ENCODE measurements at regions not wholly inside any gene's neighbourhood (a gene's known extent, or its start where the extent isn't known, plus 50 kb on each side); places are given as distances from the start of the nearest gene placed in this dataset.

DNA sequence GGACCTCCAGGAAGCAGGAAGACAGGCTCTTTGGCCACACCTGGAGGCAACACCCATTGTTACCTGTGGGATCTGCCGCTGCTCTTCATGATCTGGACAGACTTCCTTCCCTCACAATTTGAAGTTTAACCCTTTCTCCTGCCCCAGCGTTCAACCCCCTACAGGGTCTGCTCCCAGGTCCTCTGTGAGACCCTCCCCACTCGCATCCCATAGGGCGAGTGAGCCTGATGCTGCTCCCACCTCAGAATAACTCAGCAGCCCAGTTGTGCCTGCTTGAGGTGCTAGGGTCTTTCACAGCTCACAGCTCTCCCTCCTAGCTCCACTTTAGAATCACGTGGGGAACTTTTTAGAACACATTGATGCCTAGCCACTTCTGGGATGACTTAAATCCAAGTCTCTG lies 61.8 kb upstream of the C10orf90 start:
- TF ChIP-seq, protein P1, sequence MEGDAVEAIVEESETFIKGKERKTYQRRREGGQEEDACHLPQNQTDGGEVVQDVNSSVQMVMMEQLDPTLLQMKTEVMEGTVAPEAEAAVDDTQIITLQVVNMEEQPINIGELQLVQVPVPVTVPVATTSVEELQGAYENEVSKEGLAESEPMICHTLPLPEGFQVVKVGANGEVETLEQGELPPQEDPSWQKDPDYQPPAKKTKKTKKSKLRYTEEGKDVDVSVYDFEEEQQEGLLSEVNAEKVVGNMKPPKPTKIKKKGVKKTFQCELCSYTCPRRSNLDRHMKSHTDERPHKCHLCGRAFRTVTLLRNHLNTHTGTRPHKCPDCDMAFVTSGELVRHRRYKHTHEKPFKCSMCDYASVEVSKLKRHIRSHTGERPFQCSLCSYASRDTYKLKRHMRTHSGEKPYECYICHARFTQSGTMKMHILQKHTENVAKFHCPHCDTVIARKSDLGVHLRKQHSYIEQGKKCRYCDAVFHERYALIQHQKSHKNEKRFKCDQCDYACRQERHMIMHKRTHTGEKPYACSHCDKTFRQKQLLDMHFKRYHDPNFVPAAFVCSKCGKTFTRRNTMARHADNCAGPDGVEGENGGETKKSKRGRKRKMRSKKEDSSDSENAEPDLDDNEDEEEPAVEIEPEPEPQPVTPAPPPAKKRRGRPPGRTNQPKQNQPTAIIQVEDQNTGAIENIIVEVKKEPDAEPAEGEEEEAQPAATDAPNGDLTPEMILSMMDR (IDR thresholded peaks at IDR 0.05), result no peak
- TF ChIP-seq POLR2A (IDR thresholded peaks at IDR 0.05), result no peak

Data from body of pancreas (tissue), 4 donors.